OCI-LY3 (cell line): ENCODE measurements at regions not wholly inside any gene's neighbourhood (a gene's known extent, or its start where the extent isn't known, plus 50 kb on each side); places are given as distances from the start of the nearest gene placed in this dataset.

ENCODE experiments used
- CTCF ChIP-seq: fragments of 200-600, 300-600 bp; sonication (generic); IDR thresholded peaks from 2 replicates; pipeline ENCODE4 v1.5.1; 2014; ENCODE audit warnings: antibody characterized with exemption, low read length, low read depth
- EZH2phosphoT487 ChIP-seq: fragments of 200-600 bp; shearing (Covaris generic); IDR thresholded peaks from 2 replicates; pipeline ENCODE4 v1.6.1; 2018; ENCODE audit warnings: antibody characterized with exemption, mixed run types, low read depth

- TF ChIP-seq CTCF: no peak
- no peak for TF ChIP-seq EZH2phosphoT487
Measured at GRCh38 chr9:89661956-89662717, 57.3 kb downstream of the GADD45G start.
